HG03457 (cell line): ENCODE measurements at regions not wholly inside any gene's neighbourhood (a gene's known extent, or its start where the extent isn't known, plus 50 kb on each side); places are given as distances from the start of the nearest gene placed in this dataset.

Experiments used
- ATAC-seq: cut with Tn5 transposase; IDR thresholded peaks from one replicate; pipeline ENCODE4 v1.9.1; 2021; ENCODE audit warnings: moderate number of reproducible peaks; ENCODE audit not compliant: unreplicated experiment

- no peak for ATAC-seq
These were observed 269.8 kb downstream of the GADD45G start for GRCh38 chr9:89874351-89875321.

DNA sequence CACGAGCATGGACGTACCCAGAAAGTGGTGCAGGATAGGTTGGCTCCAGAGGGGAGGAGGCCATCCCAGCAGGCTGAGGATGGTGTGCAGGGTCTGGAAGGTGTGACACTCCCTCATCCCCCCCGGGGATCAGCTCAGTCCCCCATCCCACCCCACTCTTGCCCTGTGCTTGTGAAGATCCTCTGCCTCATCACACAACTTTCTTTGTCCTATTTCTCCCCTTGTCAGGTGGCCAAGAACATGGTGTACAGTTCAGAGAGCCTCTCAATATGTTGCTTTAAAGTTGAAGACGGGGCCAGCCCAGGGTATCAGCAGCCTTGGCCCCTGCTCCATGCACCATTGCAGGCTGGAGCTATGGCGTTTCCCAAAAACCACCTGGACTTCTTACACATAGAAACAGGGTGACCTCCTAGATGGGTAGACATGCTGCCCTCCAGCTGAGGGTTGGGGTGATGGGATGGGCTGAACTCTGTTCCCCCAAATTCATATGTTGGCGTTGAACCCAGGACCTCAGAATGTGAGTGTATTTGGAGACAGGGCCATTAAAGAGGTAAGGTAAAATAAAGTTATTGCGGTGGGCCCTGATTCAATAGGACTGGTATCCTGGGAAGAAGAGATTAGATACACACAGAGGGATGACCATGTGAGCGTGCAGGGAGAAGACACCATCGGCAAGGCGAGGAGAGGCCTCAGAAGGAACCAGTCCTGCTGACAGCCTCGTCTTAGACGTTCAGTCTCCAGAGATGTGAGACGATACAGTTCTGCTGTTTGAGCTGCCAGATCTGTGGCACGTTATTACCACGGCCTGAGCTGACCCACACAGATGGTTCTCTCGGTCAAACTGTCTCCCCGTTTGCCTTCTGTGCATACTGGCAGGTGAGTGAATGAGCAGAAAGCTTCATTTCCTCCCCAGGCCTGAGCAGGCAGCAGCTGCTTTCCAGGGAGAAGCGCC lies 272.5 kb downstream of the GADD45G start:
- no peak for ATAC-seq

DNA sequence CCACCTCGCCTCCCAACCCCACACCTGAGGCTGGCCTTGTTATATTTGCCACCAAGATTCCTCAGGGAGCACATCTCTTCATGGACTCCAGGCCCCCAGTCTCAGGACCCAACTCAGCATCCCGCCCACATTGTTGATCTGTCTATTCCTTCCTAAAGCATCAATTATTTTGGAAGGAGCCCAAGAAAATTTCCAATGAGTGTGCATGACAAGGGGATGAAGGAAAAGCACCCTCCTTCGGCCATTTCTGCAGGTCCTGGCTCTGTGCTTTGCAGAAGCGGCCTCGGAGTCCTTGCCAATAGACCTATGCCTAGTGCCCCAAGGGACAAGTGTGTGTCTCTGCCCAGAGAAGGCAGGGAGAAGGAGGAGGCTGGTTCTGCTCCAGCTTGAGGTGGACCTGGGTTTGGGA lies 273.2 kb downstream of the GADD45G start:
- no peak for ATAC-seq

DNA sequence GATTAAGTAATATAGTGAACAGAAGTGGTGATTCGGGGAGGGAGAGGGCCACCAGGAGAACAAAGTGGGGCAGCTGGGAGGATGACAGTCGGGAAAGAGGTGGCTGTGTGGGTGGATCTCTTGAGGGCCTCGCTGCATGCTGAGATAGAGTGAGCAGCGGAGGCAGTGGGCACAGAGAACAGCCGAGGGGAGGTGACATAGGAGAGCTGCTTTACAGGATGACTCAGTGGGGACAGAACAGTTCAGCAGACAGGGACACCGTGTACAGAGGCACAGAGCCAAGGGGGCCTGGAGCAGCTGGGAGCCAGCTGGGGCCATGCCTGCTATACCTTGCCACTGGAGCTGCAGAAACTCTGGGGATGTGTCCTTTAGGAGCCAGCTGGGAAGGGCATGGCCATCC lies 273.9 kb downstream of the GADD45G start:
- ATAC-seq: no peak

GRCh38 chr9:89879276-89879675 lies 274.5 kb downstream of the GADD45G start:
- no peak for ATAC-seq

DNA sequence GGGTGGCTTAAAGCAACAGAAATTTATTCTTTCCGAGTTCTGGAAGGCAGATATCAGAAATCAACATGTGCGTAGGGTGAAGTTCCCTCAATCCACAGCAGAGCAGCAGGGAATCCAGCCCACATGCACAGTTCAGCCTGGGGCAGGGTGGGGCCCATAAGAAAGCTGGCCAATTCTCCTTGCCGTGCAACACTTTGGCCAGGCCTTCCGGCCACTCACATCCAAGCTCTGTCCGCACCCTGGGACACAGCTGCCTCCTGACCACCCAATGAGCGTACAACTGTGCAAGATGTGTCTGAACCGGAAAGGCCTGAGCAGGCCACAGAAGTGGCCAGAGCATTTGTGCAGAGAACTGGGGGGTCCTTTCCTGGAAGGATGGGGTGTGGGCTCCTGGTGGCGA lies 274.9 kb downstream of the GADD45G start:
- ATAC-seq: no peak

- ATAC-seq: no peak
These were observed 275.3 kb downstream of the GADD45G start for GRCh38 chr9:89880161-89880560.

- no peak for ATAC-seq
These were observed 275.9 kb downstream of the GADD45G start for GRCh38 chr9:89880721-89881120.

DNA sequence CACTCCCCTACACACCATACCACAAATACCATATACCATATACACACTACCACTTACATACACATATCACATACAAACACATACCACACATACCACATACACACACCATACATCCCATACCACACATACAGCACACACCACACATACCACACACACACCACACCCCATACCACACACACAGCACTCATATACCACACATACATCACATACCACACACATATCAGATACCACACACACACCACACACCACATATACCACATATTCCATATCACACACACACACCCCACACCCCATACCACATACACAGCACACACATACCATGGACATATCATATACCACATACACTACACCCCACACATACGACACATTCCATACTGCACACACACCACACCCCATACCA lies 276.6 kb downstream of the GADD45G start:
- no peak for ATAC-seq

- ATAC-seq: no peak
These were observed 278.1 kb downstream of the GADD45G start for GRCh38 chr9:89882930-89883361.

GRCh38 chr9:89883401-89884341 lies 278.9 kb downstream of the GADD45G start:
- no peak for ATAC-seq

- no peak for ATAC-seq
These were observed 279.7 kb downstream of the GADD45G start for GRCh38 chr9:89884356-89885083.

DNA sequence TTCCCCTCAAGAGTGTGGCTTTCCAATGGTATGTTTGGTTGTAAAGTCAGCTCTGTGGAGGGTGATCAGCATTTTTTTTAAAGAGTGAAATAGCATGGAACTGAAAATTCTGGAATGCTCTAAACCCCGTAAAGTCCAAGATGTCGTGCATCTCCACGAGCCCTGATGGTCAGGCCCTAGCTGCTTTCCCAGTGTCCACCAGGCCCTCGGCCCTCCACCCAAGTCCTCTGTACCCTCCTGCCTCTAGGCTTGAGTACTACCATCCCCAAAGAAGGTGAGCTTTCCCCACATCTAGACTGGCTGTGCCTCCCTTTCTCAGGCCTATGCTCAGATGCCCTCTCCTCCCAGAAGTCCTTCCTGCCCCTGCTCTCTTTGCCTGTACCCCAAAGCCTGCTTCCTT lies 280.3 kb downstream of the GADD45G start:
- ATAC-seq: no peak

- no peak for ATAC-seq
These were observed 281.5 kb downstream of the GADD45G start for GRCh38 chr9:89886281-89886700.

- no peak for ATAC-seq
These were observed 282.5 kb downstream of the GADD45G start for GRCh38 chr9:89887286-89887685.

- ATAC-seq: no peak
These were observed 283.4 kb downstream of the GADD45G start for GRCh38 chr9:89888233-89888632.

GRCh38 chr9:89888677-89889076 lies 283.9 kb downstream of the GADD45G start:
- ATAC-seq: no peak

GRCh38 chr9:89889865-89890264 lies 285.1 kb downstream of the GADD45G start:
- ATAC-seq: no peak

DNA sequence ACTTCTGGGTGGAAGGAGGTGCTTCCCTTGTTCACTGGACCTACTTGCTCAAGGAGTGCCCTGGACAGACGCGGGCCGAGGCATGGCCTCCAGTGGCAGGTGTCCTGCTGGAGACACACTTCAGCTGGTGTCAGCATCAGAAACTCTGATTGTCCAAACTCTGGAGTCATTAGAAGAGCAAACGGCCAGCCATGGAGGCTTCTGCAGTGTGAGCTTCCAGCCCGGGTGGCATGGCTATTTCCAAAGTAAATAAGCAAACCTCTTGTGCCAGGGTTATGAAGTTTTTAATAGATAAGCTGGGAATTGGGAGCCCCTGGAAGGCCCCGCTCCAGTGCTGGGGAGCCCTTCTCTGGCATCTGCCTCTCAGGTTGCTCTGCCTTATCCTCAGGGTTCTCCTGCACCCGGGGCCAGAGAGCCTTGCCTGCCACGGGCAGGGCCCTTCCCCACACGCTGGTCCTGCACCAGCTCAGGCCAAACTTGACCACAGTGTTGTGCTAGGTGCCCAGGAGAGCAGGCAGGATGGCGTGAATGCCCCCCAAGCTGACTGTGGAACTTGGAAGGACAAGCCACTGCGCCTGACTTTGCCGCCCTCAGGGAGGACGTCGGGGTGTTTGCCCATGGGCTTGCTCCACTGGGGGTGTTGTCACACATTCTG lies 285.6 kb downstream of the GADD45G start:
- no peak for ATAC-seq
